Endothelial cell of umbilical vein (primary cell): ENCODE measurements at regions not wholly inside any gene's neighbourhood (a gene's known extent, or its start where the extent isn't known, plus 50 kb on each side); places are given as distances from the start of the nearest gene placed in this dataset.

ENCODE experiments used
- BruUV-seq: library from RNA; stranded (reverse); fragments of 400-500 nt; replicated peaks from 2 replicates; lab custom pipeline; 2021; lab: Mats Ljungman, UMichigan
- CTCF ChIA-PET: fragments of 300-600, 350-600 bp; sonication (Branson Sonifier 250); formaldehyde crosslinking; loops from one replicate; lab custom pipeline; 2021; ENCODE audit warnings: antibody characterized with exemption, inconsistent platforms; lab: Charles Lee
- POLR2A ChIA-PET: fragments of 300-600, 350-600 bp; sonication (Branson Sonifier 250); formaldehyde crosslinking; loops from one replicate; lab custom pipeline; 2021; ENCODE audit warnings: antibody characterized with exemption, inconsistent platforms; lab: Charles Lee
- DNase-seq: peaks from one replicate; pipeline ENCODE4 v3.0.0-alpha.2; 2011; ENCODE audit warnings: low read depth, low spot score
- FAIRE-seq: peaks from 2 replicates; lab custom pipeline; 2011; peaks lifted over from hg19 to GRCh38; lab: Jason Lieb, UNC
- H2AFZ ChIP-seq: 2 replicates; pipeline ENCODE4 v1.6.0; 2012; ENCODE audit warnings: low read depth, low read length, control low read depth, inconsistent platforms
- H3K27ac ChIP-seq: 2 replicates; pipeline ENCODE4 v1.5.1; 2011; ENCODE audit warnings: low read depth, mild to moderate bottlenecking, control low read depth, low read length, moderate library complexity; ENCODE audit not compliant: insufficient read depth
- H3K27me3 ChIP-seq, 2 experiments: 2 replicates each; pipeline versions ENCODE4 v1.6.0 to v1.6.1; 2011; ENCODE audit warnings: low read length in 2 of 2, mixed read lengths in 1 of 2; ENCODE audit not compliant: control insufficient read depth in 2 of 2, insufficient read depth in 2 of 2
- H3K36me3 ChIP-seq, 2 experiments: 2 replicates in 1 of 2; 3 replicates in 1 of 2; pipeline ENCODE4 v1.5.1; 2011; ENCODE audit warnings: low read length in 2 of 2, mild to moderate bottlenecking in 1 of 2, moderate library complexity in 1 of 2; ENCODE audit not compliant: control insufficient read depth in 2 of 2, insufficient read depth in 2 of 2; ENCODE audit errors: extremely low read depth in 1 of 2
- H3K4me1 ChIP-seq: 3 replicates; pipeline ENCODE4 v1.5.1; 2011; ENCODE audit warnings: mild to moderate bottlenecking, low read length; ENCODE audit not compliant: control insufficient read depth, insufficient read depth; ENCODE audit errors: extremely low read depth
- H3K4me2 ChIP-seq: 2 replicates; pipeline ENCODE4 v1.6.1; 2011; ENCODE audit warnings: low read length, control low read depth, mixed read lengths; ENCODE audit not compliant: insufficient read depth
- H3K4me3 ChIP-seq, 3 experiments: fragments of 200-600 bp in 1 of 3; sonication (generic), shearing (Covaris generic) in 1 of 3; replicated peaks in 1 of 3; 2 replicates each; pipeline ENCODE4 v1.5.1; 2011 to 2016; ENCODE audit warnings: control low read depth in 3 of 3, low read length in 3 of 3, mild to moderate bottlenecking in 2 of 3, inconsistent platforms in 1 of 3, low read depth in 1 of 3, moderate library complexity in 1 of 3; ENCODE audit not compliant: insufficient read depth in 1 of 3
- H3K79me2 ChIP-seq: 2 replicates; pipeline ENCODE4 v1.6.0; 2012; ENCODE audit warnings: low read length, inconsistent platforms; ENCODE audit not compliant: control insufficient read depth, insufficient read depth
- H3K9ac ChIP-seq: replicated peaks from 2 replicates; pipeline ENCODE3; 2011; ENCODE audit warnings: low read length, control low read depth; ENCODE audit not compliant: insufficient read depth; ENCODE audit errors: extremely low read depth
- H3K9me1 ChIP-seq: replicated peaks from 3 replicates; pipeline ENCODE4 v1.6.0; 2011; ENCODE audit warnings: mild to moderate bottlenecking, low read length; ENCODE audit not compliant: control insufficient read depth, insufficient read depth; ENCODE audit errors: extremely low read depth
- H3K9me3 ChIP-seq: replicated peaks from 2 replicates; pipeline ENCODE4 v1.5.1; 2012; ENCODE audit warnings: low read length, inconsistent platforms; ENCODE audit not compliant: control insufficient read depth, insufficient read depth
- H4K20me1 ChIP-seq: replicated peaks from 2 replicates; pipeline ENCODE3; 2011; ENCODE audit warnings: mild to moderate bottlenecking, low read length; ENCODE audit not compliant: control insufficient read depth, insufficient read depth; ENCODE audit errors: extremely low read depth
- CTCF ChIP-seq, 2 donors: IDR thresholded peaks; 1 replicate in 1 of 2; 2 replicates in 1 of 2; pipeline ENCODE4 v1.5.1; 2011; ENCODE audit warnings: low read length in 2 of 2, mild to moderate bottlenecking in 2 of 2, moderate library complexity in 2 of 2, control low read depth in 1 of 2, inconsistent platforms in 1 of 2, low read depth in 1 of 2; ENCODE audit not compliant: insufficient read depth in 1 of 2; ENCODE audit errors: extremely low read depth in 1 of 2
- EZH2 ChIP-seq: IDR thresholded peaks from 2 replicates; pipeline ENCODE4 v1.6.1; 2012; ENCODE audit warnings: borderline replicate concordance, low read depth, mild to moderate bottlenecking, moderate library complexity, low read length, inconsistent platforms; ENCODE audit not compliant: severe bottlenecking
- FOS ChIP-seq: IDR thresholded peaks from 2 replicates; pipeline ENCODE4 v1.6.1; 2011; ENCODE audit warnings: mild to moderate bottlenecking, low read length, moderate library complexity, borderline replicate concordance; ENCODE audit not compliant: insufficient read depth
- GATA2 ChIP-seq: IDR thresholded peaks from 2 replicates; pipeline ENCODE4 v1.7.0; 2011; ENCODE audit warnings: low read depth, mild to moderate bottlenecking, moderate library complexity, mixed read lengths, low read length; ENCODE audit not compliant: insufficient read length, insufficient read depth
- JUN ChIP-seq: IDR thresholded peaks from 2 replicates; pipeline ENCODE4 v1.6.1; 2011; ENCODE audit warnings: borderline replicate concordance, low read depth; ENCODE audit not compliant: insufficient read length, insufficient read depth
- MAX ChIP-seq: IDR thresholded peaks from 2 replicates; pipeline ENCODE4 v1.6.1; 2011; ENCODE audit not compliant: insufficient read depth, insufficient read length
- MYC ChIP-seq: IDR thresholded peaks from one replicate; pipeline ENCODE4 v1.6.1; 2011; ENCODE audit warnings: mild to moderate bottlenecking, low read depth, low read length
- POLR2A ChIP-seq: IDR thresholded peaks from 2 replicates; pipeline ENCODE4 v1.6.1; 2012; ENCODE audit warnings: low read depth, mild to moderate bottlenecking, control low read depth, low read length
- POLR2AphosphoS5 ChIP-seq: IDR thresholded peaks from 2 replicates; pipeline ENCODE4 v1.6.1; 2012; ENCODE audit warnings: low read depth, mild to moderate bottlenecking, control low read depth, low read length, moderate library complexity; ENCODE audit not compliant: insufficient read depth
- dilution Hi-C: fragments of 300-500 bp; cut with MboI; formaldehyde crosslinking; loops from one replicate; pipeline ENCODE4 v1.15.0; 2019; ENCODE audit warnings: low sequenced_read_pairs; ENCODE audit not compliant: extremely low pct_ligation_motif_present
- intact Hi-C: fragments of 100-400 bp; cut with micrococcal nuclease; formaldehyde crosslinking; loops from one replicate; pipeline ENCODE4 v1.10.0; 2022

- DNase-seq: no peak
- POLR2A ChIA-PET: no interaction called here
- H3K79me2 ChIP-seq: no peaks in the 10 kb centered on the region
- no peak overlapping the region for H2AFZ ChIP-seq
- H3K27ac ChIP-seq: no peak overlapping the region
- H3K9ac ChIP-seq: no peak overlapping the region
- peaks cover 10% of the 10 kb centered on the region for H3K4me1 ChIP-seq
- CTCF ChIA-PET: no interaction called here
- TF ChIP-seq JUN (no peak), FOS (no peak)
- no peak overlapping the region for H3K4me2 ChIP-seq
- H3K9me1 ChIP-seq: no peaks in the 10 kb centered on the region
- dilution Hi-C loops: no loop called here
- FAIRE-seq: no peak
- BruUV-seq: no TSS peak
- H4K20me1 ChIP-seq: no peaks in the 10 kb centered on the region
- no peaks in the 10 kb centered on the region for H3K9me3 ChIP-seq
- no peak overlapping the region for H3K4me3 ChIP-seq
- H3K36me3 ChIP-seq: no peaks in the 10 kb centered on the region
- intact Hi-C loops: no loop called here
- H3K27me3 ChIP-seq: no peaks in the 10 kb centered on the region
These were observed 270.6 kb upstream of the BMP2 start for GRCh38 chr20:6496874-6497273.

GRCh38 chr20:6495907-6496306, 271.6 kb upstream of the BMP2 start:
- ChIA-PET CTCF (no interaction called here), POLR2A (no interaction called here)
- dilution Hi-C loops: no loop called here
- H3K9me1 ChIP-seq: no peaks in the 10 kb centered on the region
- intact Hi-C loops: no loop called here
- no peak overlapping the region for H3K4me3 ChIP-seq
- H3K4me1 ChIP-seq: peaks cover 4% of the 10 kb centered on the region
- FAIRE-seq (no peak), DNase-seq (no peak)
- H2AFZ ChIP-seq: no peak overlapping the region
- no peaks in the 10 kb centered on the region for H3K27me3 ChIP-seq
- no peaks in the 10 kb centered on the region for H3K79me2 ChIP-seq
- H4K20me1 ChIP-seq: no peaks in the 10 kb centered on the region
- no peak overlapping the region for H3K4me2 ChIP-seq
- no peak overlapping the region for H3K27ac ChIP-seq
- TF ChIP-seq JUN: no peak
- no peak for TF ChIP-seq POLR2A
- TF ChIP-seq MYC: no peak
- no peak for TF ChIP-seq POLR2AphosphoS5
- TF ChIP-seq EZH2: no peak
- TF ChIP-seq CTCF (IDR thresholded peaks at IDR 0.05; ENCODE audit: extremely low read depth in 1 of 2, insufficient read depth in 1 of 2, low read depth in 1 of 2, low read length in 2 of 2): no peak
- TF ChIP-seq MAX: no peak
- TF ChIP-seq FOS: no peak
- no peak for TF ChIP-seq GATA2
- H3K9me3 ChIP-seq: no peaks in the 10 kb centered on the region
- no peaks in the 10 kb centered on the region for H3K36me3 ChIP-seq
- H3K9ac ChIP-seq: no peak overlapping the region
- no TSS peak for BruUV-seq
